H9 (cell line): ENCODE measurements at regions not wholly inside any gene's neighbourhood (a gene's known extent, or its start where the extent isn't known, plus 50 kb on each side); places are given as distances from the start of the nearest gene placed in this dataset.

Source experiments
- DNase-seq: peaks from one replicate; pipeline ENCODE4 v3.0.0-alpha.2; 2017
- H2AFZ ChIP-seq: one replicate; pipeline ENCODE4 v1.6.1; 2013; ENCODE audit warnings: mild to moderate bottlenecking, low read length, control low read depth, moderate library complexity
- H2AK5ac ChIP-seq: 2 replicates; pipeline ENCODE4 v1.6.1; 2013; ENCODE audit warnings: low read length, control low read depth, mixed read lengths; ENCODE audit not compliant: insufficient read length
- H2BK120ac ChIP-seq: one replicate; pipeline ENCODE4 v1.6.1; 2013; ENCODE audit warnings: low read depth, mild to moderate bottlenecking, low read length, control low read depth, inconsistent platforms; ENCODE audit not compliant: poor library complexity, severe bottlenecking
- H2BK12ac ChIP-seq: 2 replicates; pipeline ENCODE4 v1.6.1; 2013; ENCODE audit warnings: low read length, control low read depth, mixed read lengths, low read depth; ENCODE audit not compliant: insufficient read length
- H2BK15ac ChIP-seq: 2 replicates; pipeline ENCODE4 v1.6.1; 2013; ENCODE audit warnings: low read depth, low read length, control low read depth
- H2BK20ac ChIP-seq: one replicate; pipeline ENCODE4 v1.6.1; 2013; ENCODE audit warnings: low read depth, mild to moderate bottlenecking, low read length, control low read depth, inconsistent platforms; ENCODE audit not compliant: poor library complexity, severe bottlenecking
- H2BK5ac ChIP-seq: 2 replicates; pipeline ENCODE4 v1.6.1; 2013; ENCODE audit warnings: low read length, control low read depth, mixed read lengths; ENCODE audit not compliant: insufficient read length
- H3K14ac ChIP-seq: 2 replicates; pipeline ENCODE4 v1.6.1; 2013; ENCODE audit warnings: low read length, control low read depth; ENCODE audit not compliant: insufficient read depth
- H3K18ac ChIP-seq: 2 replicates; pipeline ENCODE4 v1.6.1; 2013; ENCODE audit warnings: low read depth, mild to moderate bottlenecking, mixed read lengths, low read length, control low read depth; ENCODE audit not compliant: insufficient read length
- H3K23ac ChIP-seq: 2 replicates; pipeline ENCODE4 v1.6.1; 2013; ENCODE audit warnings: low read length, control low read depth, mixed read lengths, low read depth; ENCODE audit not compliant: insufficient read length
- H3K23me2 ChIP-seq: 2 replicates; pipeline ENCODE4 v1.6.1; 2013; ENCODE audit warnings: low read depth, mild to moderate bottlenecking, mixed read lengths, low read length, control low read depth; ENCODE audit not compliant: insufficient read length, poor library complexity, severe bottlenecking
- H3K27ac ChIP-seq: 2 replicates; pipeline ENCODE4 v1.5.1; 2013; ENCODE audit warnings: low read length, control low read depth, mixed read lengths, low read depth; ENCODE audit not compliant: insufficient read length
- H3K27me3 ChIP-seq: 2 replicates; pipeline ENCODE4 v1.6.1; 2013; ENCODE audit warnings: low read length, control low read depth, inconsistent platforms; ENCODE audit not compliant: insufficient read depth
- H3K4ac ChIP-seq: 2 replicates; pipeline ENCODE4 v1.6.1; 2013; ENCODE audit warnings: low read depth, mild to moderate bottlenecking, control low read depth, inconsistent platforms, low read length, moderate library complexity
- H3K4me1 ChIP-seq: 2 replicates; pipeline ENCODE4 v1.6.1; 2013; ENCODE audit warnings: low read length, control low read depth, inconsistent platforms; ENCODE audit not compliant: insufficient read depth
- H3K4me2 ChIP-seq: 2 replicates; pipeline ENCODE4 v1.6.1; 2013; ENCODE audit warnings: low read length, control low read depth, mixed read lengths; ENCODE audit not compliant: insufficient read length, insufficient read depth
- H3K56ac ChIP-seq: 2 replicates; pipeline ENCODE4 v1.6.1; 2013; ENCODE audit warnings: low read depth, mild to moderate bottlenecking, mixed read lengths, low read length, control low read depth; ENCODE audit not compliant: insufficient read length
- H3K79me1 ChIP-seq: 2 replicates; pipeline ENCODE4 v1.6.1; 2013; ENCODE audit warnings: low read depth, mild to moderate bottlenecking, moderate library complexity, low read length, control low read depth, inconsistent platforms; ENCODE audit not compliant: insufficient read depth, poor library complexity, severe bottlenecking
- H3K79me2 ChIP-seq: 2 replicates; pipeline ENCODE4 v1.6.1; 2013; ENCODE audit warnings: low read length, control low read depth, inconsistent platforms; ENCODE audit not compliant: insufficient read depth
- H3K9ac ChIP-seq: 2 replicates; pipeline ENCODE4 v1.6.1; 2013; ENCODE audit warnings: low read length, control low read depth, mixed read lengths; ENCODE audit not compliant: insufficient read length; ENCODE audit errors: extremely low read depth
- H3K9me3 ChIP-seq: one replicate; pipeline ENCODE4 v1.6.1; 2013; ENCODE audit warnings: low read depth, low read length, inconsistent platforms; ENCODE audit not compliant: control insufficient read depth
- H3T11ph ChIP-seq: one replicate; pipeline ENCODE4 v1.6.1; 2013; ENCODE audit warnings: mild to moderate bottlenecking, low read length, control low read depth, inconsistent platforms
- H4K20me1 ChIP-seq: one replicate; pipeline ENCODE4 v1.6.1; 2013; ENCODE audit not compliant: control insufficient read depth, insufficient read length, insufficient read depth
- H4K5ac ChIP-seq: 2 replicates; pipeline ENCODE4 v1.6.1; 2013; ENCODE audit warnings: low read depth, mild to moderate bottlenecking, mixed read lengths, low read length, control low read depth; ENCODE audit not compliant: insufficient read length
- H4K8ac ChIP-seq: replicated peaks from 2 replicates; pipeline ENCODE4 v1.6.1; 2013; ENCODE audit warnings: low read length, control low read depth, mixed read lengths, low read depth; ENCODE audit not compliant: insufficient read length
- H4K91ac ChIP-seq: 2 replicates; pipeline ENCODE4 v1.6.1; 2013; ENCODE audit warnings: low read depth, mild to moderate bottlenecking, moderate library complexity, mixed read lengths, low read length, control low read depth; ENCODE audit not compliant: insufficient read length
- H3K27ac Mint-ChIP-seq, 3 experiments: 2 replicates in 2 of 3; 3 replicates in 1 of 3; pipeline ENCODE4 v1.8.0; 2020 to 2021; ENCODE audit warnings: mixed read lengths in 3 of 3, mild to moderate bottlenecking in 1 of 3, moderate library complexity in 1 of 3
- H3K27me3 Mint-ChIP-seq: 2 replicates; pipeline ENCODE4 v1.8.0; 2021; ENCODE audit warnings: low read depth, mild to moderate bottlenecking, moderate library complexity, mixed read lengths
- H3K36me3 Mint-ChIP-seq, 3 experiments: 2 replicates in 2 of 3; 3 replicates in 1 of 3; pipeline ENCODE4 v1.8.0; 2020 to 2021; ENCODE audit warnings: low read depth in 3 of 3, mixed read lengths in 3 of 3; ENCODE audit not compliant: insufficient read depth in 1 of 3
- H3K4me1 Mint-ChIP-seq, 2 experiments: 2 replicates each; pipeline ENCODE4 v1.8.0; 2020; ENCODE audit warnings: mixed read lengths in 2 of 2
- H3K4me3 Mint-ChIP-seq, 2 experiments: 2 replicates in 1 of 2; 3 replicates in 1 of 2; pipeline ENCODE4 v1.8.0; 2020 to 2021; ENCODE audit warnings: mild to moderate bottlenecking in 2 of 2, mixed read lengths in 2 of 2, moderate library complexity in 1 of 2
- H3K9me3 Mint-ChIP-seq, 2 experiments: 2 replicates in 1 of 2; 3 replicates in 1 of 2; pipeline ENCODE4 v1.8.0; 2020; ENCODE audit warnings: mild to moderate bottlenecking in 2 of 2, mixed read lengths in 2 of 2, moderate library complexity in 1 of 2
- TF ChIP-seq, protein P1 (sequence below): fragments of 200-600 bp; sonication (generic); conservative IDR thresholded peaks from 3 replicates; pipeline ENCODE4 v1.8.0; 2021; ENCODE audit warnings: antibody characterized with exemption, mild to moderate bottlenecking

- Histone ChIP-seq H3K27me3 (no peaks in the 10 kb centered on the region), H4K8ac (no peak overlapping the region), H3T11ph (no peak overlapping the region), H3K4me1 (no peaks in the 10 kb centered on the region), H3K79me1 (no peaks in the 10 kb centered on the region), H3K18ac (no peak overlapping the region), H3K4ac (no peak overlapping the region), H2AFZ (no peak overlapping the region), H3K27ac (no peak overlapping the region), H3K4me2 (no peak overlapping the region), H4K91ac (no peak overlapping the region), H4K5ac (no peak overlapping the region), H3K79me2 (no peaks in the 10 kb centered on the region), H2AK5ac (no peak overlapping the region), H2BK120ac (no peak overlapping the region), H3K56ac (no peak overlapping the region), H3K23ac (no peak overlapping the region), H2BK20ac (no peak overlapping the region), H2BK12ac (no peak overlapping the region), H3K14ac (no peak overlapping the region), H2BK5ac (no peak overlapping the region), H3K23me2 (no peaks in the 10 kb centered on the region), H2BK15ac (no peak overlapping the region), H3K9me3 (no peaks in the 10 kb centered on the region), H4K20me1 (no peaks in the 10 kb centered on the region), H3K9ac (no peak overlapping the region)
- TF ChIP-seq, protein P1, sequence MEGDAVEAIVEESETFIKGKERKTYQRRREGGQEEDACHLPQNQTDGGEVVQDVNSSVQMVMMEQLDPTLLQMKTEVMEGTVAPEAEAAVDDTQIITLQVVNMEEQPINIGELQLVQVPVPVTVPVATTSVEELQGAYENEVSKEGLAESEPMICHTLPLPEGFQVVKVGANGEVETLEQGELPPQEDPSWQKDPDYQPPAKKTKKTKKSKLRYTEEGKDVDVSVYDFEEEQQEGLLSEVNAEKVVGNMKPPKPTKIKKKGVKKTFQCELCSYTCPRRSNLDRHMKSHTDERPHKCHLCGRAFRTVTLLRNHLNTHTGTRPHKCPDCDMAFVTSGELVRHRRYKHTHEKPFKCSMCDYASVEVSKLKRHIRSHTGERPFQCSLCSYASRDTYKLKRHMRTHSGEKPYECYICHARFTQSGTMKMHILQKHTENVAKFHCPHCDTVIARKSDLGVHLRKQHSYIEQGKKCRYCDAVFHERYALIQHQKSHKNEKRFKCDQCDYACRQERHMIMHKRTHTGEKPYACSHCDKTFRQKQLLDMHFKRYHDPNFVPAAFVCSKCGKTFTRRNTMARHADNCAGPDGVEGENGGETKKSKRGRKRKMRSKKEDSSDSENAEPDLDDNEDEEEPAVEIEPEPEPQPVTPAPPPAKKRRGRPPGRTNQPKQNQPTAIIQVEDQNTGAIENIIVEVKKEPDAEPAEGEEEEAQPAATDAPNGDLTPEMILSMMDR, result no peak
- H3K27ac Mint-ChIP-seq, result no peak overlapping the region
- no peaks in the 10 kb centered on the region; the same call in 1 of the 2 replicates for H3K27me3 Mint-ChIP-seq
- H3K4me3 Mint-ChIP-seq, result no peak overlapping the region
- H3K36me3 Mint-ChIP-seq, result no peaks in the 10 kb centered on the region
- DNase-seq, result no peak
- no peaks in the 10 kb centered on the region for H3K9me3 Mint-ChIP-seq
- peaks cover 0 to 3% of the 10 kb centered on the region in 2 experiments; a peak in 1 of 4 replicates for H3K4me1 Mint-ChIP-seq
Observed at GRCh38 chr6:74071214-74071613, 375.2 kb downstream of the CD109 start.
